Retinal pigment epithelial cell (primary cell): ENCODE measurements at regions not wholly inside any gene's neighbourhood (a gene's known extent, or its start where the extent isn't known, plus 50 kb on each side); places are given as distances from the start of the nearest gene placed in this dataset.

Experiments
- DNase-seq: peaks from one replicate; pipeline ENCODE4 v3.0.0-alpha.2; 2010; ENCODE audit warnings: low read depth
- H3K4me3 ChIP-seq: 2 replicates; pipeline ENCODE4 v1.5.1; 2011; ENCODE audit warnings: mild to moderate bottlenecking, low read length, control low read depth, moderate library complexity
- CTCF ChIP-seq: conservative IDR thresholded peaks from 2 replicates; pipeline ENCODE4 v1.5.1; 2011; ENCODE audit warnings: low read depth, low read length, control low read depth, inconsistent platforms

- TF ChIP-seq CTCF: no peak
Measured at GRCh38 chr3:71968544-71968943, 183.6 kb upstream of the PROK2 start.

GRCh38 chr3:71966185-71966584, 181.2 kb upstream of the PROK2 start:
- DNase-seq: no peak
- H3K4me3 ChIP-seq: no peak overlapping the region
- TF ChIP-seq CTCF: no peak

More at GRCh38 chr3:71968544-71968943, 183.6 kb upstream of the PROK2 start:
- H3K4me3 ChIP-seq: no peak overlapping the region
- DNase-seq: no peak

DNA sequence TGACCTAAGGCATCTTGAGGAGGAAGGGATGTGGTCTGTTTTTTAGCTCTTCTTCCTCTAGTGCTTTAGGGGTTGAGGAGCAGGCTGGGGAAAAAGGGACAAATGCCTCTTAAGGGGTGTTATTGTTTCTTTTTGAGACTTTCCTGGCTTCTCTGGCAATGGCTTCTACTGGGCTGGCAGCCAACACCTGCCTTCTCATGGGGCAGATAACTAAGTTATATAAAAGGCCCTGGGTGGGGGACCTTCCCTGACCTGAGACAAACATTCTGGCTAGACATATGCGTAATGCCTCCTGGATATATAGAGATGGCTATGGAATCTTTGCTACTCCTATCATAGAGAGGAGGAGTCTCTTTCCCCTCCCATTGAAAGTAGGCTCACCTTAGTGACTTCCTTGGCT, 179.2 kb upstream of the PROK2 start:
- TF ChIP-seq CTCF: no peak
- no peak for DNase-seq
- no peak overlapping the region for H3K4me3 ChIP-seq

DNA sequence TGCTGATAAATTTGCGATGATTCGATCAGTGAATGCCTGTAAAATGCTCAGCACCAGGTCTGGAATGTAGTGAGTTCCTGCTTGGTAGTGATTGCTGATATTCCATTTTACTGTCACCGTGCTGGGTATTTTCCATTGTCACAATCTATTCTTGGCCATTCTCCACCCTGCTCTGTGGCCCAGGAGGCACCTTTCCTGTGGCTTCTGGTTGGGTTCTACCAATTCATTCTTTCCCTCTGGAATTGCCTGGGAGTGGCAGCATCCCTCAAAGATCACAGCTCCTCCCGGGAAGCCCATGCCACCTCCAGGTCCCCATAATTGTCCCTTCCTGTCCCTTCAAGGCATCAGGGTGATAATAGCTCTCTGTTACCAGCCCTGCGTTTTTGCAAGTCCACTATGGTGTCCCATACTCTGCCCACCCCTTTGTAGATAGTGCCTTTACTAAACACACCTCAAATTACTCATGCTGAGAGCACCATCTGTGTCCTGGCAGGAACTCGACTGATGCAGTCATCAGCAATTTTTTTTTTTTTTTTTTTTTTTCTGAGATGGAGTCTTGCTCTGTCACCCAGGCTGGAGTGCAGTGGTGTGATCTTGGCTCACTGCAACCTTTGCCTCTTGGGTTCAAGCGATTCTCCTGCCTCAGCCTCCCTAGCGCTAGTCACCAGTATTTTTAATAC, 177.8 kb upstream of the PROK2 start:
- no peak for TF ChIP-seq CTCF
- no peak overlapping the region for H3K4me3 ChIP-seq
- no peak for DNase-seq

- no peak for TF ChIP-seq CTCF
- no peak for DNase-seq
- H3K4me3 ChIP-seq: no peak overlapping the region
Measured at GRCh38 chr3:71961891-71962290, 176.9 kb upstream of the PROK2 start.

- no peak overlapping the region for H3K4me3 ChIP-seq
- no peak for DNase-seq
- no peak for TF ChIP-seq CTCF
Measured at GRCh38 chr3:71961378-71961777, 176.4 kb upstream of the PROK2 start.

DNA sequence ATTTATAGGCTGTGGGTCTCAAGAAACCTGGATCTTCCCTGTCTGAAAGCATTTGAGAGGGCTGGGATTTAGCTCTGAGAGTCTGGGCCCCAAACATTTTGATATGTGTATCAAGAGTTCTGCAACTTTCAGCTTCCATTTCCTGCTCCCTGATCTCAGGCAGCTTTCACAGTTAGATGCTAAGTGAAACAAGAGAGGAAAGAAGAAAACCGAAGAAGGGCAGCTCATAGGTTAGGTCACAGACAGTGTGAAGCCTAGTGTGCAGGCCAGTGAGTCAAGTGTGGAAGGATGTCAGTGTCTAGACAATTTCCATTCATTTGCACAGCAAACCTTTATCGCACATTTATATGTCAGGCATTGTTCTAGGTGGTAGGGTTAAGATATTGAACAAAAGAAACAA, 173.6 kb upstream of the PROK2 start:
- no peak for DNase-seq
- H3K4me3 ChIP-seq: no peak overlapping the region
- TF ChIP-seq CTCF: no peak
